Transverse colon (tissue), 4 donors: ENCODE measurements at regions not wholly inside any gene's neighbourhood (a gene's known extent, or its start where the extent isn't known, plus 50 kb on each side); places are given as distances from the start of the nearest gene placed in this dataset.

Experiments used
- CTCF ChIP-seq, 5 experiments: fragments of 200-600 bp in 3 of 5; fragments of 450-650 bp in 2 of 5; sonication (generic) in 3 of 5; IDR thresholded peaks; 1 replicate in 2 of 5; 2 replicates in 3 of 5; pipeline ENCODE4 v1.5.1; 2016 to 2017; ENCODE audit warnings: antibody characterized with exemption in 5 of 5, inconsistent platforms in 3 of 5, mild to moderate bottlenecking in 2 of 5, moderate library complexity in 1 of 5
- EP300 ChIP-seq: sonication (generic); formaldehyde crosslinking; IDR thresholded peaks from one replicate; pipeline ENCODE4 v1.6.1; 2017; ENCODE audit warnings: antibody characterized with exemption, low read depth
- POLR2A ChIP-seq: fragments of 450-650 bp; IDR thresholded peaks from one replicate; pipeline ENCODE4 v1.6.1; 2016; ENCODE audit warnings: antibody characterized with exemption, mild to moderate bottlenecking, moderate library complexity
- POLR2AphosphoS5 ChIP-seq, 3 donors: sonication (generic); formaldehyde crosslinking; IDR thresholded peaks; one replicate each; pipeline ENCODE4 v1.6.1; 2016; ENCODE audit warnings: antibody characterized with exemption in 3 of 3

- TF ChIP-seq CTCF (IDR thresholded peaks at IDR 0.05): no peak
- no peak for TF ChIP-seq POLR2AphosphoS5 (IDR thresholded peaks at IDR 0.05)
- TF ChIP-seq POLR2A: no peak
- TF ChIP-seq EP300: no peak
Observed at GRCh38 chr22:46090631-46091201, 59.6 kb upstream of the PPARA start.
